HCT116 (cell line): ENCODE measurements at regions not wholly inside any gene's neighbourhood (a gene's known extent, or its start where the extent isn't known, plus 50 kb on each side); places are given as distances from the start of the nearest gene placed in this dataset.

Experiments used
- ATF3 ChIP-seq: IDR thresholded peaks from 2 replicates; pipeline ENCODE4 v1.6.1; 2012
- EZH2 ChIP-seq: fragments of 200-600 bp; sonication (generic); IDR thresholded peaks from 2 replicates; pipeline ENCODE4 v1.6.1; 2017; ENCODE audit warnings: antibody characterized with exemption, mixed run types
- POLR2A ChIP-seq: IDR thresholded peaks from 2 replicates; pipeline ENCODE4 v1.7.0; 2011; ENCODE audit warnings: borderline replicate concordance; ENCODE audit not compliant: insufficient read depth, insufficient read length; ENCODE audit errors: extremely low read depth
- YY1 ChIP-seq: IDR thresholded peaks from 2 replicates; pipeline ENCODE4 v1.6.1; 2011; ENCODE audit warnings: low read length, low read depth, moderate library complexity, mild to moderate bottlenecking; ENCODE audit not compliant: insufficient replicate concordance; ENCODE audit errors: extremely low read depth
- TF ChIP-seq, protein P1 (sequence below): IDR thresholded peaks from 2 replicates; pipeline ENCODE4 v1.6.1; 2012
- TF ChIP-seq, protein P2 (sequence below), 3 experiments: fragments of 200-600 bp in 1 of 3; sonication (generic) in 1 of 3; IDR thresholded peaks in 2 of 3; conservative IDR thresholded peaks in 1 of 3; 2 replicates each; pipeline ENCODE4 v1.5.1; 2012 to 2017; ENCODE audit warnings: low read depth in 2 of 3, low read length in 2 of 3, antibody characterized with exemption in 1 of 3, borderline replicate concordance in 1 of 3, control low read depth in 1 of 3, mild to moderate bottlenecking in 1 of 3, mixed read lengths in 1 of 3, mixed run types in 1 of 3, moderate library complexity in 1 of 3; ENCODE audit not compliant: insufficient read depth in 1 of 3

DNA sequence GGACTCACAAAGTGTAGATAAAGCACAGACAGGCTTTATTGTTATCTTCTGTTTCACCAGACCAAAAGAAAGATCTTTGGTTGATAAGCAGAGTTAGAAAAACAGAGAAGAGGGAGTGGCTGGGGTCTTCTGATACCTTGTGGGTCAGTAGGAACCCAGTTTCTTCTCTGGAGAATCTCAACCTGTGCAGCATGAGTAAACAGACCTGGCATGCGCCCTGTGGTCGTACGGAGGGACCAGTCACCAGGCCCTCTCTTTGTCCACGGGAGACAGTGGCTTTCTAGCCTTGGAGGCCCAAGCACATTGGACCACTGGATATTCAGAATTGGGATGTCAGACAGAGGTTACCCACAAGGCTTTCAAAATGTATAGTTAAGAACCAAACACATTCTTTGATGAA, 418.9 kb upstream of the FANCL start:
- no peak for TF ChIP-seq POLR2A
- no peak for TF ChIP-seq YY1
- TF ChIP-seq, protein P1, sequence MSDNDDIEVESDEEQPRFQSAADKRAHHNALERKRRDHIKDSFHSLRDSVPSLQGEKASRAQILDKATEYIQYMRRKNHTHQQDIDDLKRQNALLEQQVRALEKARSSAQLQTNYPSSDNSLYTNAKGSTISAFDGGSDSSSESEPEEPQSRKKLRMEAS, result no peak
- TF ChIP-seq, protein P2, sequence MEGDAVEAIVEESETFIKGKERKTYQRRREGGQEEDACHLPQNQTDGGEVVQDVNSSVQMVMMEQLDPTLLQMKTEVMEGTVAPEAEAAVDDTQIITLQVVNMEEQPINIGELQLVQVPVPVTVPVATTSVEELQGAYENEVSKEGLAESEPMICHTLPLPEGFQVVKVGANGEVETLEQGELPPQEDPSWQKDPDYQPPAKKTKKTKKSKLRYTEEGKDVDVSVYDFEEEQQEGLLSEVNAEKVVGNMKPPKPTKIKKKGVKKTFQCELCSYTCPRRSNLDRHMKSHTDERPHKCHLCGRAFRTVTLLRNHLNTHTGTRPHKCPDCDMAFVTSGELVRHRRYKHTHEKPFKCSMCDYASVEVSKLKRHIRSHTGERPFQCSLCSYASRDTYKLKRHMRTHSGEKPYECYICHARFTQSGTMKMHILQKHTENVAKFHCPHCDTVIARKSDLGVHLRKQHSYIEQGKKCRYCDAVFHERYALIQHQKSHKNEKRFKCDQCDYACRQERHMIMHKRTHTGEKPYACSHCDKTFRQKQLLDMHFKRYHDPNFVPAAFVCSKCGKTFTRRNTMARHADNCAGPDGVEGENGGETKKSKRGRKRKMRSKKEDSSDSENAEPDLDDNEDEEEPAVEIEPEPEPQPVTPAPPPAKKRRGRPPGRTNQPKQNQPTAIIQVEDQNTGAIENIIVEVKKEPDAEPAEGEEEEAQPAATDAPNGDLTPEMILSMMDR (IDR thresholded peaks at IDR 0.05 in 2 of 3, conservative IDR thresholded peaks at IDR 0.05 in 1 of 3; ENCODE audit: borderline replicate concordance in 1 of 3, insufficient read depth in 1 of 3, low read depth in 2 of 3, low read length in 2 of 3), result no peak
- no peak for TF ChIP-seq ATF3
- TF ChIP-seq EZH2, result no peak
